Neuronal stem cell (in vitro differentiated cells): ENCODE measurements at regions not wholly inside any gene's neighbourhood (a gene's known extent, or its start where the extent isn't known, plus 50 kb on each side); places are given as distances from the start of the nearest gene placed in this dataset.

Experiments used
- DNase-seq: peaks from one replicate; pipeline ENCODE4 v3.0.0-alpha.2; 2013; ENCODE audit warnings: low spot score
- H2AFZ ChIP-seq: one replicate; pipeline ENCODE4 v1.6.1; 2013; ENCODE audit warnings: mild to moderate bottlenecking, low read length, inconsistent platforms
- H2AK5ac ChIP-seq: 2 replicates; pipeline ENCODE4 v1.6.1; 2013; ENCODE audit warnings: low read depth, mild to moderate bottlenecking, inconsistent platforms, low read length, moderate library complexity, mixed read lengths
- H2BK120ac ChIP-seq: 2 replicates; pipeline ENCODE4 v1.6.1; 2013; ENCODE audit warnings: low read depth, mild to moderate bottlenecking, inconsistent platforms, low read length, moderate library complexity, mixed read lengths
- H2BK12ac ChIP-seq: one replicate; pipeline ENCODE4 v1.6.1; 2013; ENCODE audit warnings: low read length, inconsistent platforms
- H2BK15ac ChIP-seq: 2 replicates; pipeline ENCODE4 v1.6.1; 2013; ENCODE audit warnings: mild to moderate bottlenecking, low read length, inconsistent platforms, mixed read lengths
- H2BK5ac ChIP-seq: one replicate; pipeline ENCODE4 v1.6.1; 2013; ENCODE audit warnings: inconsistent platforms, mild to moderate bottlenecking, low read length, moderate library complexity
- H3K14ac ChIP-seq: one replicate; pipeline ENCODE4 v1.6.1; 2013; ENCODE audit warnings: low read length, inconsistent platforms
- H3K18ac ChIP-seq: 2 replicates; pipeline ENCODE4 v1.6.1; 2013; ENCODE audit warnings: low read length, inconsistent platforms
- H3K23ac ChIP-seq: 2 replicates; pipeline ENCODE4 v1.6.1; 2013; ENCODE audit warnings: low read depth, mild to moderate bottlenecking, mixed read lengths, low read length, inconsistent platforms; ENCODE audit not compliant: poor library complexity
- H3K27ac ChIP-seq: replicated peaks from 3 replicates; pipeline ENCODE4 v1.5.1; 2013; ENCODE audit warnings: low read length, inconsistent platforms
- H3K27me3 ChIP-seq, 3 experiments: 2 replicates each; pipeline ENCODE4 v1.6.1; 2013; ENCODE audit warnings: low read length in 3 of 3, mild to moderate bottlenecking in 2 of 3, inconsistent platforms in 1 of 3, low read depth in 1 of 3, mixed read lengths in 1 of 3, moderate library complexity in 1 of 3; ENCODE audit not compliant: control insufficient read depth in 3 of 3, insufficient read depth in 3 of 3
- H3K36me3 ChIP-seq, 2 donors: replicated peaks in 1 of 2; 2 replicates each; pipeline ENCODE4 v1.6.1; 2013; ENCODE audit warnings: low read length in 2 of 2; ENCODE audit not compliant: control insufficient read depth in 2 of 2, insufficient read depth in 2 of 2
- H3K4ac ChIP-seq: 2 replicates; pipeline ENCODE4 v1.6.1; 2013; ENCODE audit warnings: inconsistent platforms, mild to moderate bottlenecking, low read length, moderate library complexity
- H3K4me1 ChIP-seq, 2 donors: 1 replicate in 1 of 2; 2 replicates in 1 of 2; pipeline ENCODE4 v1.6.1; 2013; ENCODE audit warnings: low read length in 2 of 2, low read depth in 1 of 2; ENCODE audit not compliant: control insufficient read depth in 2 of 2, insufficient read depth in 1 of 2
- H3K4me2 ChIP-seq: one replicate; pipeline ENCODE4 v1.6.1; 2013; ENCODE audit warnings: mild to moderate bottlenecking, low read length, inconsistent platforms; ENCODE audit not compliant: insufficient read depth, poor library complexity, severe bottlenecking
- H3K4me3 ChIP-seq, 2 donors: 2 replicates each; pipeline ENCODE4 v1.5.1; 2013; ENCODE audit warnings: low read length in 2 of 2, mild to moderate bottlenecking in 2 of 2, inconsistent platforms in 1 of 2, moderate library complexity in 1 of 2
- H3K79me1 ChIP-seq: one replicate; pipeline ENCODE4 v1.6.1; 2013; ENCODE audit warnings: low read depth, mild to moderate bottlenecking, inconsistent platforms, low read length, moderate library complexity
- H3K9ac ChIP-seq: one replicate; pipeline ENCODE4 v1.6.1; 2013; ENCODE audit warnings: mild to moderate bottlenecking, low read depth, low read length, inconsistent platforms; ENCODE audit not compliant: poor library complexity
- H3K9me3 ChIP-seq, 2 donors: replicated peaks in 1 of 2; 2 replicates each; pipeline versions ENCODE3 to v1.6.1; 2013; ENCODE audit warnings: low read length in 2 of 2, mild to moderate bottlenecking in 2 of 2, inconsistent platforms in 1 of 2, low read depth in 1 of 2, mixed read lengths in 1 of 2, moderate library complexity in 1 of 2; ENCODE audit not compliant: control insufficient read depth in 2 of 2, insufficient read depth in 1 of 2
- H4K8ac ChIP-seq: one replicate; pipeline ENCODE4 v1.6.1; 2013; ENCODE audit warnings: low read depth, mild to moderate bottlenecking, inconsistent platforms, low read length, moderate library complexity
- H4K91ac ChIP-seq: one replicate; pipeline ENCODE4 v1.6.1; 2013; ENCODE audit warnings: low read length, low read depth, mild to moderate bottlenecking, inconsistent platforms; ENCODE audit not compliant: poor library complexity
- WGBS, 2 donors: extraction: QIAGEN DNeasy Blood & Tissue Kit; methylation state at CpG; one replicate each; pipeline ENCODE4 v1.1.7; 2013; ENCODE audit warnings: missing lambda C conversion rate in 2 of 2, mixed read lengths in 1 of 2; ENCODE audit not compliant: insufficient read length in 2 of 2, insufficient replicate concordance in 1 of 2; ENCODE audit errors: extremely low coverage in 2 of 2; 5-methylcytosine and 5-hydroxymethylcytosine counted together

GRCh38 chr9:118701985-118702384, 667.2 kb downstream of the BRINP1 start:
- Histone ChIP-seq H3K27me3 (no peaks in the 10 kb centered on the region), H3K4ac (no peak overlapping the region), H3K4me1 (no peaks in the 10 kb centered on the region), H3K18ac (no peak overlapping the region), H3K14ac (no peak overlapping the region), H3K4me3 (no peak overlapping the region), H3K79me1 (no peaks in the 10 kb centered on the region), H3K23ac (no peak overlapping the region), H3K27ac (no peak overlapping the region), H2BK120ac (no peak overlapping the region), H4K8ac (no peak overlapping the region), H3K4me2 (no peak overlapping the region), H2BK5ac (no peak overlapping the region), H2BK15ac (no peak overlapping the region), H3K9me3 (no peaks in the 10 kb centered on the region), H4K91ac (no peak overlapping the region), H2AFZ (no peak overlapping the region), H2AK5ac (no peak overlapping the region), H3K36me3 (no peaks in the 10 kb centered on the region), H3K9ac (no peak overlapping the region), H2BK12ac (no peak overlapping the region)
- DNase-seq = no peak

GRCh38 chr9:118711843-118712242, 657.4 kb downstream of the BRINP1 start:
- H3K36me3 ChIP-seq = no peaks in the 10 kb centered on the region
- no CpG with 5 or more reads among the region's 1 CpG for WGBS, 2 donors
- no peak overlapping the region for H2BK15ac ChIP-seq
- no peak overlapping the region for H4K91ac ChIP-seq
- H4K8ac ChIP-seq = no peak overlapping the region
- H3K9me3 ChIP-seq = no peaks in the 10 kb centered on the region
- H3K9ac ChIP-seq = no peak overlapping the region
- H3K4me1 ChIP-seq = no peaks in the 10 kb centered on the region
- H2BK5ac ChIP-seq = no peak overlapping the region
- H3K79me1 ChIP-seq = no peaks in the 10 kb centered on the region
- no peak overlapping the region for H2AFZ ChIP-seq
- no peak overlapping the region for H3K18ac ChIP-seq
- H3K4me2 ChIP-seq = no peak overlapping the region
- DNase-seq = no peak
- H3K27me3 ChIP-seq = no peaks in the 10 kb centered on the region
- no peak overlapping the region for H3K4me3 ChIP-seq
- H2AK5ac ChIP-seq = no peak overlapping the region
- no peak overlapping the region for H3K23ac ChIP-seq
- H2BK12ac ChIP-seq = no peak overlapping the region
- no peak overlapping the region for H3K14ac ChIP-seq
- no peak overlapping the region for H3K27ac ChIP-seq
- H3K4ac ChIP-seq = no peak overlapping the region
- H2BK120ac ChIP-seq = no peak overlapping the region

- no peak overlapping the region for H2BK5ac ChIP-seq
- no peak overlapping the region for H2BK12ac ChIP-seq
- no peak overlapping the region for H2BK120ac ChIP-seq
- DNase-seq = no peak
- H3K27me3 ChIP-seq = no peaks in the 10 kb centered on the region
- no peak overlapping the region for H3K4ac ChIP-seq
- H3K18ac ChIP-seq = no peak overlapping the region
- H3K36me3 ChIP-seq = no peaks in the 10 kb centered on the region
- no peak overlapping the region for H3K4me2 ChIP-seq
- no peak overlapping the region for H4K8ac ChIP-seq
- H4K91ac ChIP-seq = no peak overlapping the region
- no peak overlapping the region for H3K23ac ChIP-seq
- WGBS, 2 donors = no CpG with 5 or more reads among the region's 3 CpGs
- no peak overlapping the region for H3K4me3 ChIP-seq
- no peak overlapping the region for H2AK5ac ChIP-seq
- no peak overlapping the region for H3K9ac ChIP-seq
- H3K27ac ChIP-seq = no peak overlapping the region
- H3K14ac ChIP-seq = no peak overlapping the region
- H3K4me1 ChIP-seq = no peaks in the 10 kb centered on the region
- no peaks in the 10 kb centered on the region for H3K9me3 ChIP-seq
- H2BK15ac ChIP-seq = no peak overlapping the region
- H3K79me1 ChIP-seq = no peaks in the 10 kb centered on the region
- H2AFZ ChIP-seq = no peak overlapping the region
Measured at GRCh38 chr9:118721276-118721675, 648.0 kb downstream of the BRINP1 start.

- Histone ChIP-seq H3K4me3 (no peak overlapping the region), H4K91ac (no peak overlapping the region), H3K79me1 (no peaks in the 10 kb centered on the region), H3K27ac (no peak overlapping the region), H3K4me1 (no peaks in the 10 kb centered on the region), H2AK5ac (no peak overlapping the region), H3K4me2 (no peak overlapping the region), H4K8ac (no peak overlapping the region), H3K9ac (no peak overlapping the region), H3K36me3 (no peaks in the 10 kb centered on the region), H2BK12ac (no peak overlapping the region), H3K9me3 (no peaks in the 10 kb centered on the region), H2BK5ac (no peak overlapping the region), H3K4ac (no peak overlapping the region), H3K14ac (no peak overlapping the region), H2BK120ac (no peak overlapping the region), H3K23ac (no peak overlapping the region), H3K27me3 (no peaks in the 10 kb centered on the region), H3K18ac (no peak overlapping the region), H2AFZ (no peak overlapping the region), H2BK15ac (no peak overlapping the region)
- DNase-seq = no peak
- no CpG with 5 or more reads among the region's 2 CpGs for WGBS, 2 donors
Measured at GRCh38 chr9:118721923-118722322, 647.3 kb downstream of the BRINP1 start.
